ENCODE measurements at regions not wholly inside any gene's neighbourhood (a gene's known extent, or its start where the extent isn't known, plus 50 kb on each side); places are given as distances from the start of the nearest gene placed in this dataset.
"Not testable (repeated sequence)": the region's sequence is repeated elsewhere in the genome, so short reads cannot be mapped to it uniquely, and the experiment has no call there.

DNA sequence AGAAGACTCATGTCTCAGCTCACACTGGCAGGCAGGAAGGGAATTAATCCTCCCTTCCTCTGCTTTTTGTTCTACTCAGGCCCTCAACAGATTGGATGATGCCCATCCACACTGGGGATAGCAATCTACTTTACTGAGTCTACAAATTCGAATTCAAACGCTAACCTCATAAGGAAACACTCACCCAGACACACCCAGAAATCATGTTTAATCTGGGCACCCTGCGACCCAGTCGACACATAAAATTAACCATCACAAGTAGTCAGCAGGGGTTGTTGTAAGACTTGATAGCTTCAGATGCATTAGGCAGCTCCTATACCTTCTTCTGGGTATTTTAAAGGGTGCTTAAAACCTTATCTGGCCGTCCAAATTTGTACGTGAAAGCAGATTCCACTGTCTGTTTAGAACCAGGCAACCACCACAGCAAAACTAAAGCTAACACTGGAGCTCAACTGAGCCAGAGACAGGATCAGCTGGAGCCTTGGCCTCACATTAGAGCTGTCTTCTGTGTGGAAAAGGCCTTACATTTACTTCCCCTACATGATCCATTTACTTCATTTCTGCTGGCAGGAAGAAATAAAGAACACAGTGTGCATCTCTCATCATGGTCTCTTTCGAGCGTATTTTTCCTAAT, 407.3 kb upstream of the PPP2R3A start:
- DNase-seq (ENCODE audit: low spot score), result no peak

DNA sequence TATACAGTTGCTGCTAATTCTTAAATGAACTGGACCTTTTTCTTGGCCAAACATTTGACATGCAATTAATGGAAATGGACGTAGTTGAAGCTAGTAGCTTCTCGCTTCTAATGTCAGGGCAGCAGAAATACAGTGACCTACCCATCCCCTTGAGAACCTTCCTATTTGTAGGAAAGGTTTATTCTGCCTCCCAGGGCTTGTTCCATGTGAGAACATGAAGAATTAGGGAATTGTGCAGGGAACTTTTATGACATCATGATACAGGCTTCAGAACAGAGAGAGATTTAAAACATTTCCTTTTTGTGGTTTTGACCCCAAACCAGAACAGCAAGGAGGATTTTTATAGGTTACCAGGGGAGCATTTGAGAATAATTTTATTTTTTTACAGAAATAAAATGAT, 406.6 kb upstream of the PPP2R3A start:
- no peak for DNase-seq (ENCODE audit: low spot score)

DNA sequence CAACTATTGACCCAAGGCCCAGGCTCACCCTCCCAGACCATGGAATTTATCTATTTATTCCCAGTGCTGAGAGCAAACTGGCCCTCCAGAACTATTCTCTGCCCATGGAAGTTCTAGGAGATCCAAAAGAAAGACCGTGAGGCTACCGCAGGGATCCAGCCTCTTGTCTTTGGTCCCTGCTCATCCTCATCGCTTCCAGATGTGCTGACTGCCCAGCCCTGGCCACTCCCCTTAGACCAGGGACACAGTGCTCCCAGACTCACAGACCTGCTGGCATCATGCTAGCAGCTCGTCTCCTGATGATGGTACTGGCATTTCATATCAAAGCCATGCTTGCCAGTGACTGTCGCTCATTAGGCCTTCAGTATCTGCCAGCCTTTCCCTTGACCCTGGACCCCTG, 405.7 kb upstream of the PPP2R3A start:
- no peak for DNase-seq (ENCODE audit: low spot score)

DNA sequence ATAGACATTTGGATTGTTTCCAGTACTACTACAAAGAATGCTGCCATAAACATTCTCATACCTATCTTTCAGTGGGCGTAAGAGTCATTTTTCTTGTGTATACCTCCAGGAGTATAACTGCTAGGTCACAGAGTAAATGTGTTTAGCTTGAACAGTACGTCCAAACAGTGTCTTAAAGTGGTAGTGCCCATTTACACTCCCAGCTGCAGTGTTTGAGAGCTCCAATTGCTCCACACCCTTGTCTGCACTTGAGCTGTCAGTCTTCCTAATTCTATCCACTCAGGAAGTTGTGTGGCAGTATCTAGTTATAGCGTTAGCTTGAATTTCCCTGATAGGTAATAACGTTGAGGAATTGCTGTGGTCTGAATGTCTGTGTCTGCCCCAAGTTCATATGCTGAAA, 404.7 kb upstream of the PPP2R3A start:
- no peak for DNase-seq (ENCODE audit: low spot score)

DNA sequence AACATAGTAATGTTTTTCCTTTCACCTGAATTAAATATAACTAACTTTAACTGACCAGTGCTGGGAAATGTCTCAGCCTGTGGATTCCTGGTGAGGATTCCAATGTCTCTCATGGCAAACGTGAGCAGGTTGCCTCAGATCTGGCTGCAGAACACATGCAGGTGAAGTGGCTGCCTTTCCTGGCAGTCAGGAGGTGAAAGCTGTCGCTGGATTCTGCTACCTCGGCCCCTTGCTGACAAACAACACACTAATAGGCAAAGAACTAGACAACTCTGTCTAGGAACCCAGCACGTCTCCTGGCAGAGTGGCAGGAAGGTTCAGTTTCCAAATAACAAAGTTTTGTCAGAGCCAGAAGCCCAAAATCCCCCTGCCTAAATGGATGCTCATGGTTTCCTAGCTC, 400.8 kb upstream of the PPP2R3A start:
- no peak for DNase-seq (ENCODE audit: low spot score)

DNA sequence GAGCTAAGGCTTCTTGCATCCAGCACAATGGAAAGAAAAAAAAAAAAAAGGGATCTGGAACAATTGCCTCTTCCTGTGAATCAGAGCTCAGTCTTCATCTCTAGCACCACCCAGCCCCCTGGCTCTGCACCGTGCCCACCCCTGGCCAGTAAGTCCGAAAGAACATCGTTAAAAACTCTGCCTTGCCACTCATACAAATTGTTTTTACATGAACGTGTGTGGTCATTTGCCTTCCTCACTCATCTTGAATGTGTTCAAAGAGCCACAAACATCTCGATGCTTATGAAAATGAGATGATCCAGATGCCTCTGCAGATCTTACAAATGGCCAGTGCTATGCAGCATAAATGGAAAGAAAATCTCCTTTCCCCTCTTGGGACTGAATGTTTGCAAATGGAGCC, 400.0 kb upstream of the PPP2R3A start:
- no peak for DNase-seq (ENCODE audit: low spot score)

DNA sequence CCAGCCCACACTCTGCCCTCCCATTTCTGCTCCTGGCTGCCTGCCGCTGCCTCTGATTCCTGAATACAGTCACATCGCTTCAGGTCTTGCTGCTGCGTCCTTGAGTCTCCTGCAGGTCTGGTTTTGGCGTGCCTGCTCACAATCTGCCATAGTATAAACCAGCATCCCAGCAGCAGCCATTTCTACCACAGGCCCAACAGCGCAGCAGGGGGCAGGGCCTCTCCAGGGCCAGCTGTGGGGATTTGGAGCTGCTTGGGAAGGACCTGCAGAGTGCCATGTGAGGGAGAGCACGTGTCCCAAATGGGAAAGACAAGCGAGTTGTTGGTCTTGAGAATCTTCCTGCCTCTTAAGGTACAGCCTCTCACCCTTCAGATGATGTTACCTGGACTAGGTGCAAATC, 398.3 kb upstream of the PPP2R3A start:
- no peak for DNase-seq (ENCODE audit: low spot score)

DNA sequence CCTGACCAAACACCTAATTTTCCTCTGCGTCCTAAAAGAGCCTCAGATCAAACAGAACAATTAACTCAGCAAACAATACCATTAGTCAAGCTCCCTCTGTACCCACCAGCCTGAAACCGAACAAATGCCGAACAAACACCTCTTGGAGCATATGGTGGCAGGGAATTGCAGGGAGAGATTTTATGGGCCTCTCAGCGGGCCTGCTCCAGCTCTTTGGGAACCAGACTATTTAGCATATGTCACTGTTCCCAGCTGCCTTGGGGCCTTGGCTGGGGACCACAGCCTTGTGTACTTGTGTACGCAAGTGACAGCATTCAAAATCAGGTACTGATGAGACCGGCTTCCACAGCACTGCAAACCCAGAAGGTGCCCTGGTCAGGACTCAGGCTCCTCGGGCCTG, 388.8 kb upstream of the PPP2R3A start:
- no peak for DNase-seq (ENCODE audit: low spot score)

DNA sequence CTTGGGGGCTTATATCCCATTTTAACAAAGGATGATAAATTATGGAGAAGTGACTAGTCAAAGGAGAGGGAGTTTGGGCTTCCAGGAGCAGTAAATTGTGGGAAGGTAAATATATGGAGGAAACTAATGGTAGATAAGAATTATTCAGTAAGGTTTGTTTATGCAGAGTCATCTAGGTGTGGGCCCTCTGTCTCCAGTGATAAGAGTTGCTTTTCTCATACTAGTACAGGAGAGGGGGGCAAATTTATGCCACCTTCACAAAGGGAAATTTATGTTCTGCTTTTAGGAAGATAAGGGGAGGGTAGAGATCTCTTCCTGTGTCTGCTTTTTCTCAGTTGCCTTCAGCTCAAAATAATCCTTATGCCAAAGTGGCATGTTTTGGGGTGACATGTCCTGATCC, 383.7 kb upstream of the PPP2R3A start:
- DNase-seq (ENCODE audit: low spot score), result no peak

DNA sequence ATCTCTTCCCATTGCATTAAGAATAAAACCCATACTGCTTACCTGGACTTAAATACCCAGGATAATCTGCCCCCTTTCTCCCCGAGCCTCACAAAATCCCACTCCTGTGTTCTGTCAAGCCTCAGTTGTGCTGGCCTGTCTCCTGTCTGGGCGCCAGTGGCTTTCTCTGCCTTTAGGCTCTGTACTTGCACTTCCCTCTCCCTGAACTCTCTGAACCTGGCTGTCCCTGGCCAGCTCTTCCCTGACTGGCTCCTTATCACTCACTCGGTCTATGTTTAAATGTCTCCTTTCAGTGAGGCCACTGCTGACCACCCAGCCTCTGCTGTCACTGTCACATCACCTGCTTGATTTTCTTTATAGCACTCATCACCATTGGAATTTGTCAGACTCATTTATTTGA, 382.7 kb upstream of the PPP2R3A start:
- no peak for DNase-seq (ENCODE audit: low spot score)

DNA sequence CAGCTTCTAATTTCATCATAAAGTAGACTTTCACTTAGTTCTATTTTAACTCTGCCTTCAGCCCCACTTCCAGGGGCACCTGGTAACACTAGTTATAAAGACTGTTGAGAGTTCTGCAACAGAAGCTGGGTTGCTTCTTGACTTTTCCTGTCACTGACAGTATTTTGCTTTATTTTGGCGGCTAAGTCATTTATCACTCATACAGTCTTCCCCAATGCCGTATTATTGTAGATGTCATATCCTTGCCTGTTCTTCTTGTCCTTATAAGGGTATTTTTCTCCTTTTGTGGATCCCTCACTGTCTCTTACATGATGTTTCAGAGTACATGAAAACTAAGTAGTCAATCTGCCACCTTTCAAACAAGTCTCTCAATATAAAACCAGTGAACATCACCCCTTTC, 369.0 kb upstream of the PPP2R3A start:
- DNase-seq (ENCODE audit: low spot score), result no peak

DNA sequence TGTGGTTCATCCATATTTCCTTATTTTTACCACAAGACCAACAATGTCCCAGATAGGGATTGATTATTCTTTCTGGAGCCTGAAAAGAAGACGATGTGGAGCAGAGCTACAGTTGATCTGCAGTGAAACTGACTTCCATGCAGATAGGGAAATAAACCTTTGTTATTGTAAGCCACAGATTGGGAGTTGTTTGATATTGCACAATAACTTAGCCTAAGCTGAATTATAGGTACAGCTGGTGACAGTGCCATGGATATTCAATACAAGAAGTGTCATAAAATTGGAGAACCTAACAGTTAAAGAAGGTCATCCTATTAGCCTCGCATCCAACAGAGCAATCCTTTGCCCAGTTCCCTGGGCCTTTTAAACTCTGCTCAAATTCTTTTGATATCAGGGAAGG, 367.7 kb upstream of the PPP2R3A start:
- no peak for DNase-seq (ENCODE audit: low spot score)

DNA sequence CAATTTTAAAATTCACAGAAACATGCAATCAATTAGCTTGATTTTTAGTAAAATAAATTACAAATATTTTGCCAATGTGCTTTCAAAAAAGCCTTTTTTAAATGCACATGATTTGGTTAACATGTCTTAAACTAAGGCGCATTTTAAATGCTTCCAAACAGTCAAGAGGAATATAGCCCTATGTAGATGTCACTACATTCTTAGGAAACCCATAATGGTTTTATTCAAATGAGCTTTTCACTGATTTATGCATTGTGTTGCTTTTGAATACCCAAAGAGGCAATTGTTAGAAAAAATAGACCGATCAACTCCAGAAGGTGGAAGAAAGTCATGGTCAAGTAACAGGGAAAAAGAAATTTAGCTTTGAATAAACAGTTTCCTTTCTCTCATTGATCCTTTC, 366.9 kb upstream of the PPP2R3A start:
- DNase-seq (ENCODE audit: low spot score), result no peak

DNA sequence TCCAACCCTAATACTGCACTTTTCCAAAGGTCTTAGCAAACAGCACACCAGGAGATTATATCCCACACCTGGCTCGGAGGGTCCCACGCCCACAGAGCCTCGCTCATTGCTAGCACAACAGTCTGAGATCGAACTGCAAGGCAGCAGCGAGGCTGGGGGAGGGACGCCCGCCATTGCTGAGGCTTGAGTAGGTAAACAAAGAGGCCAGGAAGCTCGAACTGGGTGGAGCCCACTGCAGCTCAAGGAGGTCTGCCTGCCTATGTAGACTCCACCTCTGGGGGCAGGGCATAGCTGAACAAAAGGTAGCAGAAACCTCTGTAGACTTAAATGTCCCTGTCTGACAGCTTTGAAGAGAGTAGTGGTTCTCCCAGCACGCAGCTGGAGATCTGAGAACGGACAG, 361.0 kb upstream of the PPP2R3A start:
- DNase-seq (ENCODE audit: low spot score), result not testable (repeated sequence)

DNA sequence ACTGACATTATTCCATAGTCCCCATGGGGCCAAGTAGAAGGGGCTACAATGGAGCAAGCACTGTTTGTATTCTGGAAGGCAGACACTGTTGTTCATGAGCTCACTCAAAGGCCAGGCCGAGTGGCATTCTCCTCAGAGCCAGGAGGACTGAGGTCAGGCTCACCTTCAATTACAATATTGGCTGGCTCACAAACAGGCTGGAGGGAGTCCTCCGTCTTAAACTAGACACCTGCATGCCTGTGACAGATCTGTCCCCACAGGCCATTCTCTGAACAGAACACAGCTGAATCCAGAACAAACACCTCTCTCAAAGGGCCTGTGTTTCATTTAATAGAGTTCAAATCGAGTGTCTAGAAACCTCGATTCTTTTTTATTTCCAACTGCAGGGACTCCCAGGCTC, 347.4 kb upstream of the PPP2R3A start:
- no peak for DNase-seq (ENCODE audit: low spot score)

DNA sequence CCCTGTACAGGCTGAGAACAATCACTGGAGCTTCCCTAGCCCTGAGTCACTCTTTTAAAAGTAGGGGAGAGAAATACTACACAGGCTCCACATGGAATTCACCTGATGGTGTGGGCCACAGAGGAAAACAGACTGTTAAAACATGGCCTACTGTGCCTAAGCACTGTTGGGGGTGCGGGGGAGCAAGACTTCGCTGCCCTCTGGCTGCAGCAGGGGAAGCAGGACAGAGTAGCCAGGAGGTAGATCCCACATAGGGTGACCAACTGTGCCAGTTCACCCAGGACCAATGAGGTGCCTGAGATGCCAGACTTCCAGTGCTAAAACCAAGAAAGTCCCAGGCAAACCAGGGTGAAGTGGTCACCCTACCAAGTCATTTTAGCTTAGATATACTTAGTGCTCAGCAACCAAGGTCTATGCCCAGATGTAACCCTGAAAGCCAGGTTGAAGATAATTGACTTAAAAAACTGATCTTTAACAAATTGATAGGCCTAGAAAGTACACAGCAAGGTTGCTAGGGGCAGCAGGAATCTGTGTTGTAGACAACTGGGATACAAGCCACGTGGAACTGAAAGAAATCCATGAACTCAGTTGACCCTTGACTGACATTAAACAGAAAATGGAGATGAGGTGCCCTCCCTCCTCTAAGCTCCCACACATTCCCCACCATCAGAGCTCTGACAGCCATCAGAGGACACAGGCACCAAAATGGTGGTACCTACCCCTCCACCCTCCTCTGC, 344.2 kb upstream of the PPP2R3A start:
- no peak for DNase-seq (ENCODE audit: low spot score)

DNA sequence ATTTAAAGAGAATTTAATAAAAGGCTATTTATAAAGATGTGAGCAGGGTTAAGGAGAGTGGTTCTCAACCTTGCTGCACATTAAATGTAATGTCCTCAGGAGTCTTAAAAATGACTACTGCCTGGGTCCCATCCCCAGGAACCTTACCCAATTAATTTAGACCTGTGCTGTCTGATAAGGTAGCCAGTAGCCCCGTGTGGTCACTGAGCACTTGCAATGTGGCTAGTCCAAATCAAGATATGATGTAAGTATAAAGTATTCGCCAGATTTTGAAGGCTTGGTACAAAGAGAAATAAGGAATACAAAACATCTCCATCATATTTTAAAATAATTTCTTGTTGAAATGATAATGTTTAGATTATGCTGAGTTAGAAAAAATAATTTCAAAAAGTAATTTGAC, 343.3 kb upstream of the PPP2R3A start:
- no peak for DNase-seq (ENCODE audit: low spot score)

DNA sequence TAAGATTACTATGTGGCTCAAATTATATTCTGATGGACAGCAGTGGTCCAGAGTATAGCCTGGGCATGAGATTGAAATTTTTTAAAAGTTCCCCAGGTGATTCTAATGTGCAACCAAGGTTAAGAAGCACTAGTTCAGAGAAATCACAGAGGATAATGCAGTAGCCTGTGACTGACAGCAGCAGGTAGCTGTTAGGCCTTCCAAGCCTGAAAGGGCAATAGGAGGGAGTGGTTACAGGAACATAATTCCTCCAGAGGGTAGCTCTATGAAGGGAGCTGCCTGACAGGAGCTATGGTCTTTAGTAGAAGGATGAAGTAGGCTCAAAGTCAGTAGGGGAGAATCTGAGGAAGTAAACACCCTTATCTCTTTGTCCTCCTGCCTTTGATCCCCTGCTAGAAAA, 342.9 kb upstream of the PPP2R3A start:
- DNase-seq (ENCODE audit: low spot score), result no peak

DNA sequence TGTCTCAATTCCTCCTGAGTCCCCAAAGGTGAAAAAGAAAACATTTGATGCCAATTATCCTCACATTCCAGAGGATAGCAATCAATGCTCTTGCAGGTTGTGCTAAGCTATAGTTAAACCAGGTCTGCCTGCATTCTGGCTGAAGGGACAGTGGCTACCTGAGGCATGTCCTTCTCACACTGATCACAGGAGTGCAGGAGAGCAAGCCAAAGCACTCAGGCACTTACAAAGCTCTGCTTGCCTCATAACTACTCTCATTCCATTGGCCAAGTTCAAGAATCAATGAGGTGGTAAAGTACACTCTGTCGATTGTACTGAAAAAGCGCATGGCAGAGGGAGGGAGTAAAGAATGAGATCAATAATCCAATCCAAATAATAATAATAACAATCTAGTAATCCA, 342.0 kb upstream of the PPP2R3A start:
- no peak for DNase-seq (ENCODE audit: low spot score)

DNA sequence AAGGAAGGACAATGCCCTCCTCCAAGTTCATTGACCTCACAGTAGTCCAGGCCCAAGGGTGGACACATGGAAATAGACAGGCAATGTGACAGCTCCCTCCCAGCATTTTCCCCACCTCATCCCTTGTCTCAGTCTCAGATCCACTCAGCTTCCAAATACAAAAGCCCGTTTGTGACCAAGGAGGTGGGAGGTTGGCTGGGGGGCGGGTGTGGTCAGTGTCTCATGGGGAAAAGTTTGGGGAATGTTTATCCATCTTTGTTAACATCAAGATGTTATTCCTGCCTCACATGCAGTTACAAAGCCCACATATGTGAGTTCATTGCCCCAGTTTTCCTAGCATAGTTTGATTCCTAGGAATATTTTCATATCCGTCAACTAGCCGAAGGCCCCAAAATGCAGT, 338.5 kb upstream of the PPP2R3A start:
- no peak for DNase-seq (ENCODE audit: low spot score)

DNA sequence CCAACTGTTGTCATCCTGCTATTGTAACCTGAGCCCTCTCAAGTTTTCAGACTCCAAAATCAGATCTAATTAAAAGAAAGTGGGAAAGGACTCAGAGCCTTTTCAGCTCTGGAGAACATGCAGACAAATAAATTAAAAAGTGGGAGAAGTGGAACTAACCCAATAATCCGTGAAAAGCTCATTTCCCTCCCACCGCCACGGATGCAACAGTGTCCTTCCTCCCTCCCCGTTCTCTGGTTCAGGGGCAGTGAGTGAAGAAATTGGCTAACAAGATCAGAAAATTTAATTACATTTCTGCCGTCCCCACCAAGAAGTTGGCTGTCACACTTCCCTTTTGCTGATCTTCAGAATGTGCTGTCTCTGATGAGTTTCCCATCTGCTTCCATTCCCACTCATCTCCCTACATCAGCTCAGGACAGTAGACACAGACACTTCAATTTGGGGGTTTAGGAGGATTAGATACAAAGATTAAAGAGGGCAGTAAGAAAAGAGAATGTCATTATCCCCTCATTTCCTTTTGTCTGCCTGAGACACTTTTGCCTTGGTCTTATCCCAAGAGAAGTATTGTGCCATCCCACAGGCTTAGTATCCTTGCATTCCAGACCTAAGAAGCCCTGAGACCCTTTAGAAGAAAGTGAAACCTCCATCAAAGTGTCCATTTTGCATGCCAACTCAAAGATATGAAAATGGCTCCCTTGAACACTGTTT, 335.7 kb upstream of the PPP2R3A start:
- DNase-seq (ENCODE audit: low spot score), result no peak

DNA sequence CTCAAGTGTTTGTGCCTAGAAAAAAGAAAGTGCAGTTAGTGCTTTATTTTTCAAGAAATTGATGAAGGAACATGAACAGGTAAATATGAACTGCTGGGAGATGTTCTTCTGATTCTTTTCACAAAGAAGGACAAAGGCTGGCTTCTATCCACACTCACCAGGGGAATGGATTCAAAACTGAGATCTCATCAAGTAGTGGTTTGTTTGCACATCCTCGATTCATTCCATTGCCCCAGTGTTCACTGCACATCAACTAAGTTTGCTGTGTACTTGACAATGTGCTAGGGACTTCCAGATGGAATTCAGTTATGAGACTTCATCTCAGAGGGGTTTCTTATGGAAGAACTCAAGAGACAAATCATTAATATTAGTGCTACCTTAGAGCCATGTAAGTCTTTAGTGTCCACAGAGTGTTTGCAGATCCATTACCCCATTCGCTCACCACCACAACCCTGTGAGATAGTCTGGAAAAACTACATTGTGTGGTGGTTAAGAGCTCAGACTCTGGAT, 332.9 kb upstream of the PPP2R3A start:
- DNase-seq (ENCODE audit: low spot score), result no peak

DNA sequence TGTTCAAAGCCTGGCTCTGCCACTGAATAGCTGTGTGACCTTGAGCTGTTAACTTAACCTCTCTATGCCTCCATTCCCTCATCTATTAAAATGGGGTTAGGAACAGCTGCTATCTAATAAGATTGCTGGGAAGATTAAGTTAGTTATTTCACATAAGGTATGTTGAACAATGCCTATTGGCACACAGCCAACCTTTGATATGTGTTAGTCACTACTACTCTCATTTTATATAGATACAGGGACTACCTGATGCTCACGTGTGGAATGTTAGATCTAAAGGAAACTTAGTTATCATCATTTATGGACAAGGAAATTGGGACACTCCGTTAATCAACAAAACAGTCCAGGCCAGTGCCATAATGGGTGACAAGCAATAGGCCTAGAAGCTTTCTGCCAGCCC, 332.4 kb upstream of the PPP2R3A start:
- no peak for DNase-seq (ENCODE audit: low spot score)

Data from globus pallidus (tissue), 1 donor.